GM06990 (cell line): ENCODE measurements at regions not wholly inside any gene's neighbourhood (a gene's known extent, or its start where the extent isn't known, plus 50 kb on each side); places are given as distances from the start of the nearest gene placed in this dataset.
A peak's percentile ranks its signal among the peaks of the same experiment; 100 is the strongest.

Experiments
- DNase-seq: peaks from one replicate; pipeline ENCODE4 v3.0.0-alpha.2; 2011; ENCODE audit not compliant: insufficient read length; ENCODE audit errors: extremely low read depth
- H3K27me3 ChIP-seq: replicated peaks from 2 replicates; pipeline ENCODE4 v1.6.0; 2011; ENCODE audit warnings: low read length; ENCODE audit not compliant: control insufficient read depth, insufficient read depth
- H3K36me3 ChIP-seq: 2 replicates; pipeline ENCODE4 v1.5.1; 2011; ENCODE audit warnings: low read length; ENCODE audit not compliant: control insufficient read depth, insufficient read depth
- H3K4me3 ChIP-seq: replicated peaks from 2 replicates; pipeline ENCODE4 v1.5.1; 2011; ENCODE audit warnings: low read depth, mild to moderate bottlenecking, control low read depth, low read length
- TF ChIP-seq, protein P1 (sequence below): IDR thresholded peaks from 2 replicates; pipeline ENCODE4 v1.5.1; 2011; ENCODE audit warnings: low read length, control low read depth, mild to moderate bottlenecking, inconsistent platforms; ENCODE audit not compliant: insufficient read depth, poor library complexity, severe bottlenecking

DNA sequence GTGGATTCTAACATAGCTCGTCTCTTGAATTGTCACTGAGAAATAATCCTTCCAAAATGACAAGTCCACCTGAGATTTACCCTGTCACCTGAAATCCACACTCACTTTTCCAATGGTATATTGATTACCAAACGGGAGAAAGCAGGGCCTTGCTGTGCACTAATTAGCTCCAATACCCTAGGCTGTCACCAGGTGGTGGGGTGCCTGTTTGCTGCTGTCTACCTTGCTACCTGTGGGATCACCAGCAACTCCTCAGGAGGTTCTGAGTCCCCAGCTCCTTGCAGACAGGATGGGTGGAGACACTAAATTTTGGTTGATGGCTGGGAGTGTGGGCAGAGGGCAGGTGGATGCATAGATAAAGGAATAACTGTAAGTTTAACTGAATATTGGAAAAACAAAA lies 237.2 kb upstream of the ZNF32 start:
- no peak for DNase-seq
- TF ChIP-seq, protein P1, sequence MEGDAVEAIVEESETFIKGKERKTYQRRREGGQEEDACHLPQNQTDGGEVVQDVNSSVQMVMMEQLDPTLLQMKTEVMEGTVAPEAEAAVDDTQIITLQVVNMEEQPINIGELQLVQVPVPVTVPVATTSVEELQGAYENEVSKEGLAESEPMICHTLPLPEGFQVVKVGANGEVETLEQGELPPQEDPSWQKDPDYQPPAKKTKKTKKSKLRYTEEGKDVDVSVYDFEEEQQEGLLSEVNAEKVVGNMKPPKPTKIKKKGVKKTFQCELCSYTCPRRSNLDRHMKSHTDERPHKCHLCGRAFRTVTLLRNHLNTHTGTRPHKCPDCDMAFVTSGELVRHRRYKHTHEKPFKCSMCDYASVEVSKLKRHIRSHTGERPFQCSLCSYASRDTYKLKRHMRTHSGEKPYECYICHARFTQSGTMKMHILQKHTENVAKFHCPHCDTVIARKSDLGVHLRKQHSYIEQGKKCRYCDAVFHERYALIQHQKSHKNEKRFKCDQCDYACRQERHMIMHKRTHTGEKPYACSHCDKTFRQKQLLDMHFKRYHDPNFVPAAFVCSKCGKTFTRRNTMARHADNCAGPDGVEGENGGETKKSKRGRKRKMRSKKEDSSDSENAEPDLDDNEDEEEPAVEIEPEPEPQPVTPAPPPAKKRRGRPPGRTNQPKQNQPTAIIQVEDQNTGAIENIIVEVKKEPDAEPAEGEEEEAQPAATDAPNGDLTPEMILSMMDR: peak; percentile 42
- Histone ChIP-seq H3K36me3 (no peaks in the 10 kb centered on the region), H3K4me3 (no peak overlapping the region), H3K27me3 (no peaks in the 10 kb centered on the region; the same call in 1 of the 2 replicates)

DNA sequence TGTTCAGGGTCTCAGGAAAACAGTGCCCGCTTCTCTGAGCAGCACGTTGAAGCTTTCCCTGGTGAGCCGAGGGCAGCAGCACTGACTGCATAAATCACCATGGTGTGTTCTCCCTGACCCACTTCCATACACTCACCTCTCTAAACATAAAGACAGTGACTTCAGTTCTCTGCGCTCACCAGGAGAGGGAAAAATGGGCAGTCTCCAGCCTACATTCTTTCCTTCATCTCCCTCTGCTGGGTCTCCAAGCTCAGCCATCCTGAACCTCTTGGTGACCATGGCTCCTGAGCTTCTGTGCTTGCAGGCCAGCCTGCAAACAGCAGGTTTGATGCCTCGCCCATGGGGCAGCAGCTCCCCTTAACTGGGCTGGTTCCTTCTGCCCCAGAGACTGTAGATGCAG lies 236.6 kb upstream of the ZNF32 start:
- no peak for DNase-seq
- TF ChIP-seq, protein P1: no peak
- Histone ChIP-seq H3K27me3 (no peaks in the 10 kb centered on the region; the same call in none of the 2 replicates), H3K36me3 (no peaks in the 10 kb centered on the region), H3K4me3 (no peak overlapping the region)

DNA sequence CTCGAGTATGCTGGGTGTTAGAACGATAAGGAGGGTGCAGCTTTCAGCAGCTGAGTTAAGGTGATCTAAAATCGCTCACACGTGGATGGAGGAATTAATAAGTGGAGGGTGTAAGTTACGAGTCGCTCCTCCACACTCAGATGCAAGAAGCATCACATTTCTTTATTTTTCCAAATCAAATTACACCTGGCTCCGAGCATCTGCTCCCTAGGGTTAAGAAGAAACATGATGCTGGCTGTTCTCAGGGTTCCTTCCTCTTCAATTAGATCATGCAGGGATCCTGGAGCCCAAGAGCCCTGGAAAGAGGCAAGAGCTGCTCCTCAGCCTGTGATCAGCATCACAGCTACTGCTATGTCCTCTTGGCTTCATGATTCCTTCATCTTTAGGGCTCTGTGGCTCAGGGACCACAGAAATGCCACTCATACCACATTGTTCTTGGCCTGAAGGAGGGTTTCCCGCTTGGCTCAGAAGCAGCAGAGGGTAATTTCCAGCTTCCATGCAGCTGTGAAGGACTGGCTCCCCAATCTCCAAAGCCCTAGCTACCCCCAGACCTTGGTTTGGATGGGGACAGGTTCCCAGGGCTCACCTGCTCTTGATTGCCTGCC lies 235.9 kb upstream of the ZNF32 start:
- no peak overlapping the region for H3K4me3 ChIP-seq
- DNase-seq: no peak
- TF ChIP-seq, protein P1: no peak
- H3K27me3 ChIP-seq: peaks cover 2% of the 10 kb centered on the region
- H3K36me3 ChIP-seq: no peaks in the 10 kb centered on the region

DNA sequence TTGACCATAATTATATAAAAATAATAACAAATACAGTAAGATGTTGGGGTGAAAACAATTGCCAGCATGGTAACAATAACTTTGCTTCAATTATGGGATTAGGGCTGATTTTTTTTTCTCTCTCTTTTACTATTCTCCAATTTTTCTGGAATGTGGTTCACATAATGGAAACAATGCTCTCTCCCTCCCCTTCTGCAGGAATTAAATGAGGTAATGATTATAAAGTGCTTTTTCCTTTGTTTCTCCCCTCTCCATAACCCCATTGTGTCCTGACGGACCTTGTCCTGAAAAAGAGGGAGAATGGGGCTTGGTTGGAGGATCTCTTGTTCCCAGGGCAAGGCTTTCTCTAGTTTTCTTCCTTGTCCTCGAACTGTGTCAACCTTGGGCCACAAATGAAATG lies 234.0 kb upstream of the ZNF32 start:
- TF ChIP-seq, protein P1: no peak
- DNase-seq: no peak
- Histone ChIP-seq H3K36me3 (no peaks in the 10 kb centered on the region), H3K27me3 (peaks cover 2% of the 10 kb centered on the region), H3K4me3 (no peak overlapping the region)

DNA sequence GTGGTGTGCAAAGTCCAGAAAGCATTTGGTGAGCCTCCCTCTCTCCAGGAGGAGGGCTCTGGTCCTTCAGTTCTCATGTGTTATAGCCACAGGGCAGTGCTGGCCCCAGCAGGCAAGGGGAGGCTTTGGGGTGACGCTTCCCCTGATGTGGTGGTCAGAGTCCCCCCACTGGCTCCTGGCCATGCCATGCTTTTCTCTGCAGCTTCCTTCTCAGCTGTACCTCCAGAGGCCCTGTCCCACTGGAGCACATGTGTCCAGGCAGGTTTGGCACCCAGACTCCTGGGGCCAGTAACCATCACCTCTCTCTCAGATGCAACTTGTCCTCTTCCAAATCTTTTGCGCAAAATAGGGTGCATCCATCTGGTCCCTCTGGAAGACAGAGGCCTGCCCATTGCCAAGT lies 233.0 kb upstream of the ZNF32 start:
- H3K36me3 ChIP-seq: no peaks in the 10 kb centered on the region
- DNase-seq: no peak
- H3K27me3 ChIP-seq: peaks cover 2% of the 10 kb centered on the region

More for the DNA sequence above, 233.0 kb upstream of the ZNF32 start:
- TF ChIP-seq, protein P1: no peak
- no peak overlapping the region for H3K4me3 ChIP-seq
